ENCODE measurements at regions not wholly inside any gene's neighbourhood (a gene's known extent, or its start where the extent isn't known, plus 50 kb on each side); places are given as distances from the start of the nearest gene placed in this dataset.

GRCh38 chr17:79425686-79426085 is 185.2 kb downstream of the RBFOX3 start:
- Histone ChIP-seq H3K9me3 (no peaks in the 10 kb centered on the region), H3K4me3 (no peak overlapping the region), H3K4me1 (no peaks in the 10 kb centered on the region), H3K27ac (no peak overlapping the region), H3K36me3 (no peaks in the 10 kb centered on the region), H3K27me3 (no peaks in the 10 kb centered on the region)
- TF ChIP-seq CTCF (IDR thresholded peaks at IDR 0.05) = no peak
- DNase-seq (ENCODE audit: low spot score) = no peak

DNA sequence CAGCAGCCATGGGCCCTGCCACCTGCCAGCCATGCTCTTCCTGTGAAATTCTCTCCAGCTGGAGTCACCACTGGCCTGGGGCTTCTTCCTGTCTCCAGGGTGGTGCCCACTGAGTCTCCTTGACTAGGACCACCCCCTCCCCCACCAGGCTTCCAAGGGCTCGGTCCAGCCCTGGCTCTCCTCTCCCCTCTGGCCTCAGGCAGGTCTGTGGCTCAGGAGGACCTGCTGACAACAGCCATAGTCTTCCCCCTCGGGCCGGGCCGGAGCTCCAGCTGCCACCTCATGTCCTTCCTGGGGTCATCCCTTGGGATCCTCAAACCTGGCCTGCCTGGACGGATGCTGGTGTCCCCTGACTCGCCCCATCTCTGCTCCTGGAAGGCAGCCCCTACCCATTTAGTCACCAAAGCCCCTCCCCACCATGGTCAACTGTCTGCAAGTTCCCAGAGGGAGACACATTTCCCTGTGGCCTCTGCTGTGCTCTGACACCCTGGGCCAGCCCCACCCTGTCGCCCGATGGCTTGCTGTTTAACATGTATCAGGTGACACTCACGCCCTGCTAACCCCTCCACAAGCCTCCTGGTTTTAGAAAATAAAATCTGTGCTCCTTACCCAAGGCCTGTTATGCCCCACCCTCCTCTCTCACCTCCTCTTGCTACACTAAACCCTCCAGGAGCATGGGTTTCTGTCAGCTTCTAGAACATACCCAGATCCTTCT is 186.2 kb downstream of the RBFOX3 start:
- no peak overlapping the region for H3K27ac ChIP-seq
- no peak for TF ChIP-seq CTCF (IDR thresholded peaks at IDR 0.05)
- no peaks in the 10 kb centered on the region for H3K36me3 ChIP-seq
- DNase-seq (ENCODE audit: low spot score) = no peak
- H3K27me3 ChIP-seq = no peaks in the 10 kb centered on the region
- no peaks in the 10 kb centered on the region for H3K4me1 ChIP-seq
- H3K4me3 ChIP-seq = no peak overlapping the region
- H3K9me3 ChIP-seq = no peaks in the 10 kb centered on the region

DNA sequence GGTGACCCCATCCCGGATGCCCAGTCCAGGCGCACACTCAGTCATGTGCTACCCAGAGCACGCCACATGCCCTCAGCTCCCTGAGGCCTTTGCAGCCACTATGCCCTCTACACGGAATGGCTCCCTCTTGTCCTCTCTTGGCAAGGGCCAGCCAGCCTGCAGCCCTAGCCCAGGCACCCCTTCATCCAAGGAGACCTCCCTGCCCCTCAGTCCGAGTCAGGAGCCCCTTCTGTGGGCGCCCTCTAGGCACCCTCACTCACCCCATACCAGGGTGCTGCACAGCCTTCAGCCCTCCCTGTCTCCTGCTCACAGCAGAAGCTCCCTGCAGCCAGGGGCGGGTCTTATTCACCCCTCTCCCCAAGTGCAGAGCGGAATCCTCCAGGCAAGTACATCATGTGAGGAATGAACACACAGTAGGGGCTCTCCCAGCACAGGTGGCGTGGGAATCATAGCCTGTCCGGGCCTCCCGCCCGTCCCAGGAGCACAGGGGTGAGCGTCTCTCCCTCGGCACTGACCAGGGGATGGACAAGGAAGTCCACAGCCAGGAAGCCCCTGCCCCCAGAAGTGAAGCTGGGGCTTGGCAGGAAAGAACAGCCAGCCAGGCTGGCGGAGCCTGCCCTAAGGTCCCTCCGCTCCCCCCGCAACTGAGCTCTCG is 186.9 kb downstream of the RBFOX3 start:
- no peak for DNase-seq (ENCODE audit: low spot score)
- no peak for TF ChIP-seq CTCF (IDR thresholded peaks at IDR 0.05)
- no peaks in the 10 kb centered on the region for H3K27me3 ChIP-seq

GRCh38 chr17:79422236-79422635 is 188.6 kb downstream of the RBFOX3 start:
- H3K4me1 ChIP-seq = no peaks in the 10 kb centered on the region
- H3K9me3 ChIP-seq = no peaks in the 10 kb centered on the region
- no peaks in the 10 kb centered on the region for H3K36me3 ChIP-seq
- H3K27ac ChIP-seq = no peak overlapping the region
- TF ChIP-seq CTCF (IDR thresholded peaks at IDR 0.05) = no peak
- no peak for DNase-seq (ENCODE audit: low spot score)
- no peak overlapping the region for H3K4me3 ChIP-seq
- no peaks in the 10 kb centered on the region for H3K27me3 ChIP-seq

More for the DNA sequence above, 186.9 kb downstream of the RBFOX3 start:
- no peaks in the 10 kb centered on the region for H3K9me3 ChIP-seq
- H3K4me3 ChIP-seq = no peak overlapping the region
- no peaks in the 10 kb centered on the region for H3K4me1 ChIP-seq
- no peak overlapping the region for H3K27ac ChIP-seq
- H3K36me3 ChIP-seq = no peaks in the 10 kb centered on the region

- DNase-seq (ENCODE audit: low spot score) = no peak
- TF ChIP-seq CTCF (IDR thresholded peaks at IDR 0.05) = no peak
- H3K27me3 ChIP-seq = peaks cover 0 to under 1% of the 10 kb centered on the region in 2 donors
- no peak overlapping the region for H3K4me3 ChIP-seq
- no peaks in the 10 kb centered on the region for H3K9me3 ChIP-seq
- H3K36me3 ChIP-seq = no peaks in the 10 kb centered on the region
- H3K27ac ChIP-seq = no peak overlapping the region
- no peaks in the 10 kb centered on the region for H3K4me1 ChIP-seq
Measured at GRCh38 chr17:79420318-79421243, 190.3 kb downstream of the RBFOX3 start.
